Glutamatergic neuron (in vitro differentiated cells): ENCODE measurements at regions not wholly inside any gene's neighbourhood (a gene's known extent, or its start where the extent isn't known, plus 50 kb on each side); places are given as distances from the start of the nearest gene placed in this dataset.

Experiments used
- DNase-seq: peaks from one replicate; pipeline ENCODE4 v3.0.0; 2022
- H3K27ac Mint-ChIP-seq: one replicate; pipeline ENCODE4 v1.8.0; 2020; ENCODE audit warnings: mild to moderate bottlenecking, mixed read lengths, inconsistent platforms; ENCODE audit not compliant: unreplicated experiment
- H3K27me3 Mint-ChIP-seq: one replicate; pipeline ENCODE4 v1.8.0; 2020; ENCODE audit warnings: mild to moderate bottlenecking, moderate library complexity, mixed read lengths, inconsistent platforms; ENCODE audit not compliant: unreplicated experiment
- H3K36me3 Mint-ChIP-seq: one replicate; pipeline ENCODE4 v1.8.0; 2020; ENCODE audit warnings: mild to moderate bottlenecking, mixed read lengths, inconsistent platforms; ENCODE audit not compliant: unreplicated experiment
- H3K4me1 Mint-ChIP-seq: one replicate; pipeline ENCODE4 v1.8.0; 2020; ENCODE audit warnings: mild to moderate bottlenecking, low read depth, mixed read lengths, inconsistent platforms; ENCODE audit not compliant: unreplicated experiment
- H3K4me3 Mint-ChIP-seq: one replicate; pipeline ENCODE4 v1.8.0; 2020; ENCODE audit warnings: mild to moderate bottlenecking, mixed read lengths, inconsistent platforms; ENCODE audit not compliant: unreplicated experiment
- H3K9me3 Mint-ChIP-seq: one replicate; pipeline ENCODE4 v1.8.0; 2020; ENCODE audit warnings: mild to moderate bottlenecking, moderate library complexity, mixed read lengths, inconsistent platforms; ENCODE audit not compliant: unreplicated experiment
- CTCF ChIP-seq: fragments of 200-600 bp; sonication (generic); IDR thresholded peaks from one replicate; pipeline ENCODE4 v1.5.0; 2021; ENCODE audit not compliant: partially characterized antibody, unreplicated experiment

DNA sequence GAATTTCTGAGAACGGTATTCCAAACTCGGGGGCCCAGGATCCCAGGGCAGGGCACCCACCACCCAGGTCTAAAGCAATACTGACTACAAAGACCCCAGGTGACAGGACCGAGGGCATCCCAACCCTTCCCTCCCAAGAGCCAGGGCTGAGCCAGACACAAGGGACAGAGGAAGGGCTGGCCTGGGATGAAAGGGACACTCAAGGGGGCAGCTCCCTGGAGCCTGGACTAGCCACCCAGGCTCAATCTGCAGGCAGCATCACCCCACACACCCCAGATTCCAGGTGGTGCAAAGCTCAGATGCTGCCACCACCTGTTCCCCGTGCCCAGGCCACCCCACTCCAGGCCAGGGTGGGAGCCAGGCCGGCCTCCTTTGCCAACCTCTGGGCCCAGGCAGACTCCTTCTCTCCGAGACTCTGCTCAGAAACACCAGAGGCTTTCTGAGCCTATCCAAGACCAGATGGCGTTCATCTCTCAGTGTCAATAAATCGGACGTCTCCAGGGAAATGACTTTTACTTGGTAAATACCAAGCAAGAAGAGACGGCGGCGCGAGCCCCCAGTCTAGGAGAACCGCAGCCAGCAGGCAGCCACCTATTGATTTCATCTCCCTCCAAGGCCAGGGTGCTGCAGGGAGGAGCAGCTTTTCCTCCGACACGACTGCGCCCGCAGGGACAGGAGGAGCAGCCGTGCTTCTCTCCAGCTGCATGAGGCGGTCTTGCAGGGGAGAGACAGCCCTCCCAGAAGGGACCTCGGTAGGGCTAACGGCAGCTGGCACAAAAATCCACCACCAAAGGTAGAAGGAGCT is 94.1 kb upstream of the ADAMTS2 start:
- Mint-ChIP-seq H3K36me3 (peaks cover 8% of the 10 kb centered on the region), H3K9me3 (peaks cover 7% of the 10 kb centered on the region), H3K27ac (peak overlapping the region; percentile 73), H3K4me3 (no peak overlapping the region), H3K27me3 (peaks cover 1% of the 10 kb centered on the region), H3K4me1 (peaks cover 5% of the 10 kb centered on the region)
- TF ChIP-seq CTCF: no peak
- DNase-seq: peak; percentile 38

DNA sequence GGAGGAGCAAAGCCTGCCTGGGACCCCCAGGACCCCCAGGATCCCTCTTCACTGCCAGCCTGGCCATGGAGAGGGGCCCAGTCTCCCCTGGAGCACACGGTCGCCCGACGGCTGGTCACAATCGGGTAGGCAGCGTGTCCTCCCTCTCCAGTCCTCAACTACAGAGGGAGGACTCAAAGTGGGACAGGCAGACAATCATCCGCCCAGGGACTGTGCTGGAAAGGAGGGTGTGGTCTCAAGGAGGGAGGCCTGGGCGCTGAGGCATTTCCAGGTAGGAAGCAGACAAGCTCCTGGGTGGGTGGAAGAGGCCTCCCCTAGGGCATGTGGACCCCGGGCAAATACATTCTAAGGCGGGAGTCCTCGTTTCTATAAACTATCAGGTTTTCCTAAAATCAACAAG is 93.2 kb upstream of the ADAMTS2 start:
- H3K4me1 Mint-ChIP-seq: peaks cover 5% of the 10 kb centered on the region
- no peak overlapping the region for H3K27ac Mint-ChIP-seq
- H3K36me3 Mint-ChIP-seq: peaks cover 8% of the 10 kb centered on the region
- no peak overlapping the region for H3K4me3 Mint-ChIP-seq
- TF ChIP-seq CTCF: no peak
- peaks cover 1% of the 10 kb centered on the region for H3K27me3 Mint-ChIP-seq
- no peak for DNase-seq
- H3K9me3 Mint-ChIP-seq: peaks cover 7% of the 10 kb centered on the region

DNA sequence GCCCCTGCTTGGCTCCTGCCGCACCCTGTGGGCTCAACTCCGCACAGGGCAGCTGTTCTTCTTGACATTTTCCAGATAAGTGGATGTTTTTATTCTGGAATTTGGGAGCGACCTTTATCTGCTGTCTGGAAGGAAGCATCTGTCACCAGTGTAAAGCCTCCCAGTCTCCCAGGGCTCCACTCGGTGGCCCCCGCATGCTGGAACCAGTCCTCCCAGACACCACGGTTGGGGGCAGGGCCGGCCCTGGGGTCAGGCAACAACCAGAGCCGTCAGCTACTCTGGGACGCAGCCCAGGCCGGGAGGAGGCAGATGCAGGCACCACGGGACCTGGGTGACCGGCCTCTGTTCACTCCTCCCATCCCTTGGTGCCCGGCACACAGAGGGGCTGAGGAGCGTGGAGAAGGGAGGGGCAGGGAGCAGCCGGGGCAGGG is 92.8 kb upstream of the ADAMTS2 start:
- Mint-ChIP-seq H3K27me3 (peaks cover 1% of the 10 kb centered on the region), H3K36me3 (peaks cover 9% of the 10 kb centered on the region), H3K4me1 (peaks cover 5% of the 10 kb centered on the region), H3K4me3 (no peak overlapping the region), H3K27ac (no peak overlapping the region), H3K9me3 (peaks cover 7% of the 10 kb centered on the region)
- no peak for DNase-seq
- TF ChIP-seq CTCF: no peak

GRCh38 chr5:179437341-179438001 is 92.2 kb upstream of the ADAMTS2 start:
- Mint-ChIP-seq H3K27me3 (peaks cover 1% of the 10 kb centered on the region), H3K4me3 (no peak overlapping the region), H3K9me3 (peaks cover 8% of the 10 kb centered on the region), H3K4me1 (peaks cover 5% of the 10 kb centered on the region), H3K36me3 (peaks cover 12% of the 10 kb centered on the region), H3K27ac (no peak overlapping the region)
- no peak for DNase-seq
- TF ChIP-seq CTCF: no peak
